Stimulated activated CD4-positive, alpha-beta T cell treated with anti-CD3 and anti-CD28 coated beads, TNF-alpha, amount 100 ng/mL, for 24 hours (primary cell): ENCODE measurements at regions not wholly inside any gene's neighbourhood (a gene's known extent, or its start where the extent isn't known, plus 50 kb on each side); places are given as distances from the start of the nearest gene placed in this dataset.

Experiments used
- DNase-seq, 3 experiments: peaks; one replicate each; pipeline ENCODE4 v3.0.0-alpha.2; 2020; ENCODE audit warnings: low read depth in 3 of 3

GRCh38 chr11:43626798-43627197 lies 53.7 kb upstream of the HSD17B12 start:
- no peak for DNase-seq
